NCI-H69 (cell line): ENCODE measurements at regions not wholly inside any gene's neighbourhood (a gene's known extent, or its start where the extent isn't known, plus 50 kb on each side); places are given as distances from the start of the nearest gene placed in this dataset.

Experiments used
- DNase-seq: peaks from one replicate; lab custom pipeline; 2025; lab: John Stamatoyannopoulos, UW

GRCh38 chr17:71919186-71919585, 201.6 kb upstream of the SOX9 start:
- no peak for DNase-seq

GRCh38 chr17:71919896-71920295, 200.9 kb upstream of the SOX9 start:
- DNase-seq = no peak

- no peak for DNase-seq
Measured at GRCh38 chr17:71921796-71922195, 199.0 kb upstream of the SOX9 start.

GRCh38 chr17:71922439-71922838, 198.4 kb upstream of the SOX9 start:
- DNase-seq = peak; percentile 40

- peak; percentile 29 for DNase-seq
Measured at GRCh38 chr17:71926746-71927398, 193.9 kb upstream of the SOX9 start.

- no peak for DNase-seq
Measured at GRCh38 chr17:71933306-71933705, 187.5 kb upstream of the SOX9 start.

GRCh38 chr17:71934520-71934919, 186.3 kb upstream of the SOX9 start:
- DNase-seq = no peak

GRCh38 chr17:71935341-71935740, 185.5 kb upstream of the SOX9 start:
- peak; percentile 47 for DNase-seq

GRCh38 chr17:71936977-71937376, 183.8 kb upstream of the SOX9 start:
- DNase-seq = no peak

GRCh38 chr17:71937914-71938313, 182.9 kb upstream of the SOX9 start:
- DNase-seq = no peak

- DNase-seq = no peak
Measured at GRCh38 chr17:71938340-71939010, 182.3 kb upstream of the SOX9 start.

- DNase-seq = no peak
Measured at GRCh38 chr17:71941920-71942319, 178.9 kb upstream of the SOX9 start.

- DNase-seq = no peak
Measured at GRCh38 chr17:71942626-71943025, 178.2 kb upstream of the SOX9 start.

GRCh38 chr17:71948703-71949422, 172.0 kb upstream of the SOX9 start:
- DNase-seq = peak; percentile 93

- DNase-seq = peak; percentile 45
Measured at GRCh38 chr17:71959154-71959553, 161.7 kb upstream of the SOX9 start.

- DNase-seq = peak; percentile 96
Measured at GRCh38 chr17:71963351-71963750, 157.5 kb upstream of the SOX9 start.

GRCh38 chr17:71963791-71964190, 157.0 kb upstream of the SOX9 start:
- DNase-seq = no peak

- no peak for DNase-seq
Measured at GRCh38 chr17:71964559-71964958, 156.3 kb upstream of the SOX9 start.

GRCh38 chr17:71966055-71966454, 154.8 kb upstream of the SOX9 start:
- DNase-seq = peak; percentile 51

- DNase-seq = no peak
Measured at GRCh38 chr17:71966459-71967313, 154.1 kb upstream of the SOX9 start.

- no peak for DNase-seq
Measured at GRCh38 chr17:71969500-71969899, 151.3 kb upstream of the SOX9 start.

GRCh38 chr17:71970312-71970711, 150.5 kb upstream of the SOX9 start:
- peak; percentile 35 for DNase-seq
